ENCODE measurements at regions not wholly inside any gene's neighbourhood (a gene's known extent, or its start where the extent isn't known, plus 50 kb on each side); places are given as distances from the start of the nearest gene placed in this dataset.

DNA sequence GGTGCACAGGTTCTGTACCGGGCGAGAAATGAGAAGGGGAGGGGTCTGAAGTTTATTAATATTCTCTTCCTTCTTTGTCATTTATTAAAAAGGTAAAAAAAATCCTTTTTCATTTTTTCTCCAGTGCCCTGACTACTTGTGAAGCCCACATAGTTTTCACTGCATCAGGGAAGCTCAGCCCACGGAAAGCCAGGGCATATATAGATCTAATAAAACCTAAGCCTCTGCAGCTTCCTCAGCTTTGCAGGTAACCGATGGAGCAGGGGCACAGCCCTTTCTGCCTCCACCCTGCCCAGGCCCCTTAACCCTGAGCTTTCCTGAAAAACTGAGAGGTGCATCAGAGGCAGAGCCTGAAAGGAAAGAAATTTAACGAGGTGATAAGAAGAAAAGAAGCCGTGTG, 140.1 kb downstream of the NXPE2 start:
- no peak for TF ChIP-seq POLR2AphosphoS5 (IDR thresholded peaks at IDR 0.05; ENCODE audit: borderline replicate concordance, low read depth, low read length)
- no peak for TF ChIP-seq EZH2 (IDR thresholded peaks at IDR 0.05)
- TF ChIP-seq FOXP2 (optimal IDR thresholded peaks at IDR 0.05; ENCODE audit: control extremely low read depth, extremely low read length, insufficient read depth): no peak
